OCI-LY3 (cell line): ENCODE measurements at regions not wholly inside any gene's neighbourhood (a gene's known extent, or its start where the extent isn't known, plus 50 kb on each side); places are given as distances from the start of the nearest gene placed in this dataset.

Experiments used
- H2AFZ ChIP-seq: fragments of 200-600, 300-600 bp; shearing (Covaris generic); 2 replicates; pipeline ENCODE4 v1.6.0; 2014; ENCODE audit warnings: antibody characterized with exemption, low read depth, low read length
- H3K27ac ChIP-seq: fragments of 200-600, 300-600 bp; sonication (generic); 2 replicates; pipeline ENCODE4 v1.5.1; 2014; ENCODE audit warnings: mild to moderate bottlenecking, low read length, moderate library complexity, mixed read lengths
- H3K27me3 ChIP-seq: fragments of 200-600, 300-600 bp; sonication (generic); 2 replicates; pipeline ENCODE4 v1.6.1; 2014; ENCODE audit warnings: low read depth, low read length, mixed read lengths
- H3K36me3 ChIP-seq: fragments of 200-600, 300-600 bp; sonication (generic); replicated peaks from 2 replicates; pipeline ENCODE3; 2014; ENCODE audit warnings: low read depth, low read length, mixed read lengths
- H3K4me1 ChIP-seq: fragments of 300-600, 200-600 bp; sonication (generic); 2 replicates; pipeline ENCODE4 v1.6.1; 2014; ENCODE audit warnings: low read length, mixed read lengths
- H3K4me2 ChIP-seq: fragments of 200-600, 300-600 bp; sonication (generic); 2 replicates; pipeline ENCODE4 v1.6.1; 2014; ENCODE audit warnings: low read length, mixed read lengths
- H3K4me3 ChIP-seq: fragments of 300-600, 200-600 bp; sonication (generic); 2 replicates; pipeline ENCODE4 v1.5.1; 2014; ENCODE audit warnings: antibody characterized with exemption, mild to moderate bottlenecking, low read length, moderate library complexity
- H3K79me2 ChIP-seq: fragments of 300-600, 200-600 bp; shearing (Covaris generic); 2 replicates; pipeline ENCODE4 v1.6.1; 2014; ENCODE audit warnings: mild to moderate bottlenecking, low read length, mixed read lengths
- H3K9ac ChIP-seq: fragments of 300-600, 200-600 bp; shearing (Covaris generic); 2 replicates; pipeline ENCODE4 v1.6.0; 2014; ENCODE audit warnings: mild to moderate bottlenecking, low read length, moderate library complexity
- H3K9me3 ChIP-seq: fragments of 200-600, 300-600 bp; shearing (Covaris generic); 2 replicates; pipeline ENCODE4 v1.6.1; 2014; ENCODE audit warnings: low read length, mixed read lengths; ENCODE audit not compliant: insufficient read depth
- H4K20me1 ChIP-seq: fragments of 200-600, 300-600 bp; sonication (generic); 2 replicates; pipeline ENCODE4 v1.6.1; 2016; ENCODE audit warnings: low read length, mixed read lengths; ENCODE audit not compliant: insufficient read depth
- CTCF ChIP-seq: fragments of 200-600, 300-600 bp; sonication (generic); IDR thresholded peaks from 2 replicates; pipeline ENCODE4 v1.5.1; 2014; ENCODE audit warnings: antibody characterized with exemption, low read length, low read depth
- EZH2phosphoT487 ChIP-seq: fragments of 200-600 bp; shearing (Covaris generic); IDR thresholded peaks from 2 replicates; pipeline ENCODE4 v1.6.1; 2018; ENCODE audit warnings: antibody characterized with exemption, mixed run types, low read depth

- H3K79me2 ChIP-seq = no peaks in the 10 kb centered on the region
- no peak overlapping the region for H2AFZ ChIP-seq
- no peaks in the 10 kb centered on the region for H3K9me3 ChIP-seq
- TF ChIP-seq CTCF = no peak
- no peak for TF ChIP-seq EZH2phosphoT487
- H3K4me1 ChIP-seq = no peaks in the 10 kb centered on the region
- no peak overlapping the region for H3K9ac ChIP-seq
- no peaks in the 10 kb centered on the region for H4K20me1 ChIP-seq
- H3K36me3 ChIP-seq = no peaks in the 10 kb centered on the region
- no peaks in the 10 kb centered on the region for H3K27me3 ChIP-seq
- no peak overlapping the region for H3K4me3 ChIP-seq
- H3K4me2 ChIP-seq = no peak overlapping the region
- H3K27ac ChIP-seq = no peak overlapping the region
Measured at GRCh38 chr11:21894492-21894891, 298.4 kb upstream of the ANO5 start.

GRCh38 chr11:21895686-21896085, 297.2 kb upstream of the ANO5 start:
- Histone ChIP-seq H3K4me2 (no peak overlapping the region), H3K9ac (no peak overlapping the region), H3K27ac (no peak overlapping the region), H3K27me3 (no peaks in the 10 kb centered on the region), H3K36me3 (no peaks in the 10 kb centered on the region), H3K4me1 (no peaks in the 10 kb centered on the region), H3K79me2 (no peaks in the 10 kb centered on the region), H3K4me3 (no peak overlapping the region), H2AFZ (no peak overlapping the region), H4K20me1 (no peaks in the 10 kb centered on the region), H3K9me3 (no peaks in the 10 kb centered on the region)
- TF ChIP-seq EZH2phosphoT487 = no peak
- TF ChIP-seq CTCF = no peak

GRCh38 chr11:21896216-21896615, 296.7 kb upstream of the ANO5 start:
- no peaks in the 10 kb centered on the region for H3K36me3 ChIP-seq
- H3K9me3 ChIP-seq = no peaks in the 10 kb centered on the region
- no peak for TF ChIP-seq CTCF
- TF ChIP-seq EZH2phosphoT487 = no peak
- no peak overlapping the region for H3K4me2 ChIP-seq
- no peak overlapping the region for H3K27ac ChIP-seq
- H3K27me3 ChIP-seq = no peaks in the 10 kb centered on the region
- H2AFZ ChIP-seq = no peak overlapping the region
- H3K79me2 ChIP-seq = no peaks in the 10 kb centered on the region
- H3K4me1 ChIP-seq = no peaks in the 10 kb centered on the region
- no peaks in the 10 kb centered on the region for H4K20me1 ChIP-seq
- H3K4me3 ChIP-seq = no peak overlapping the region
- no peak overlapping the region for H3K9ac ChIP-seq

GRCh38 chr11:21896746-21897602, 295.9 kb upstream of the ANO5 start:
- no peak overlapping the region for H3K9ac ChIP-seq
- H4K20me1 ChIP-seq = no peaks in the 10 kb centered on the region
- no peaks in the 10 kb centered on the region for H3K36me3 ChIP-seq
- H3K4me1 ChIP-seq = no peaks in the 10 kb centered on the region
- H3K27ac ChIP-seq = no peak overlapping the region
- H3K4me3 ChIP-seq = no peak overlapping the region
- H3K27me3 ChIP-seq = no peaks in the 10 kb centered on the region
- H2AFZ ChIP-seq = no peak overlapping the region
- no peaks in the 10 kb centered on the region for H3K79me2 ChIP-seq
- TF ChIP-seq EZH2phosphoT487 = no peak
- no peak for TF ChIP-seq CTCF
- no peak overlapping the region for H3K4me2 ChIP-seq
- H3K9me3 ChIP-seq = no peaks in the 10 kb centered on the region
